ENCODE measurements at regions not wholly inside any gene's neighbourhood (a gene's known extent, or its start where the extent isn't known, plus 50 kb on each side); places are given as distances from the start of the nearest gene placed in this dataset.

DNA sequence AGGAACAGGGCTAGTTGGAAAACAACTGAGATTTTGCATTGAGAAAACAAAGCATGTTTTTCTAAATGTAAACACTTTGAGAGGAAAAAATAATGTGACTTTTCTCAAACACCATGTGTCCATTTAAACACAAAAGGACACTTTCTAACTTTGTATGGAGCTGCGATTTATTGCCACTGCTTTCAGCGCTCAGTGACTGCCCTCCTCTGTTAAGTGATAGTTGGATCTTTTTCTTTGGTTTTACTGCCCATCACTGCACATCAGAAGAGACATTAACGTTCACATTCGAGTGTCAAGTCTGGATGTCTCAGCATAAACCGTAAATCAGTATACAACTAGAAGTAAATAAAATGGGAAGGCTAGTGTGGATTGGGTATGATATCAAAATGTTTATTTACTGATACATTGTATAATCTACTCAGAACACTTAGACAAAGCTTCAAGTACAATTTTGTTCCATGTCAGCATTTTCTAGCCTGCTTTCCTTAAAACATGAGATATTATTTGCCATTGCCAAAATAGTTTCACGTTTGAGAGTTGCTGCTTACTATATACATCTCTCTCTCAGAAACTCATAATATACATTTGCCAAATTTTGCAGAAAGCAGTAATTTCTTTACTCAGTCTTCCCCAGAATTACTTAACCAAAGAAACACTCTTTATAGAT, 237.6 kb downstream of the IKZF2 start:
- DNase-seq (ENCODE audit: low spot score), result no peak
- H3K4me3 ChIP-seq, result no peak overlapping the region
- H3K9me2 ChIP-seq (ENCODE audit: insufficient read depth), result no peaks in the 10 kb centered on the region
- Mint-ChIP-seq H3K4me3 (no peak overlapping the region), H3K9me3 (no peaks in the 10 kb centered on the region), H3K36me3 (ENCODE audit: low read depth) (no peaks in the 10 kb centered on the region), H3K4me1 (peaks cover 27% of the 10 kb centered on the region), H3K27ac (no peak overlapping the region), H3K27me3 (ENCODE audit: insufficient read depth, low read depth, poor library complexity) (peaks cover 4% of the 10 kb centered on the region)
- H3F3A ChIP-seq (replicated peaks; ENCODE audit: low read depth), result no peaks in the 10 kb centered on the region
- H3K27ac ChIP-seq (ENCODE audit: low read depth), result no peak overlapping the region
- no peaks in the 10 kb centered on the region for H3K27me3 ChIP-seq (ENCODE audit: insufficient read depth)
- no peak for ATAC-seq
- H3K79me2 ChIP-seq (replicated peaks; ENCODE audit: insufficient read depth), result no peaks in the 10 kb centered on the region
- peaks cover 10% of the 10 kb centered on the region; the same call in 1 of the 2 replicates for H3K4me1 ChIP-seq (ENCODE audit: insufficient read depth)
- H2AFZ ChIP-seq, result no peak overlapping the region
- no peaks in the 10 kb centered on the region for H3K36me3 ChIP-seq (ENCODE audit: insufficient read depth)
- no peaks in the 10 kb centered on the region for H4K20me1 ChIP-seq (replicated peaks; ENCODE audit: insufficient read depth)
- no peak overlapping the region for H3K4me2 ChIP-seq
- TF ChIP-seq, protein P1, sequence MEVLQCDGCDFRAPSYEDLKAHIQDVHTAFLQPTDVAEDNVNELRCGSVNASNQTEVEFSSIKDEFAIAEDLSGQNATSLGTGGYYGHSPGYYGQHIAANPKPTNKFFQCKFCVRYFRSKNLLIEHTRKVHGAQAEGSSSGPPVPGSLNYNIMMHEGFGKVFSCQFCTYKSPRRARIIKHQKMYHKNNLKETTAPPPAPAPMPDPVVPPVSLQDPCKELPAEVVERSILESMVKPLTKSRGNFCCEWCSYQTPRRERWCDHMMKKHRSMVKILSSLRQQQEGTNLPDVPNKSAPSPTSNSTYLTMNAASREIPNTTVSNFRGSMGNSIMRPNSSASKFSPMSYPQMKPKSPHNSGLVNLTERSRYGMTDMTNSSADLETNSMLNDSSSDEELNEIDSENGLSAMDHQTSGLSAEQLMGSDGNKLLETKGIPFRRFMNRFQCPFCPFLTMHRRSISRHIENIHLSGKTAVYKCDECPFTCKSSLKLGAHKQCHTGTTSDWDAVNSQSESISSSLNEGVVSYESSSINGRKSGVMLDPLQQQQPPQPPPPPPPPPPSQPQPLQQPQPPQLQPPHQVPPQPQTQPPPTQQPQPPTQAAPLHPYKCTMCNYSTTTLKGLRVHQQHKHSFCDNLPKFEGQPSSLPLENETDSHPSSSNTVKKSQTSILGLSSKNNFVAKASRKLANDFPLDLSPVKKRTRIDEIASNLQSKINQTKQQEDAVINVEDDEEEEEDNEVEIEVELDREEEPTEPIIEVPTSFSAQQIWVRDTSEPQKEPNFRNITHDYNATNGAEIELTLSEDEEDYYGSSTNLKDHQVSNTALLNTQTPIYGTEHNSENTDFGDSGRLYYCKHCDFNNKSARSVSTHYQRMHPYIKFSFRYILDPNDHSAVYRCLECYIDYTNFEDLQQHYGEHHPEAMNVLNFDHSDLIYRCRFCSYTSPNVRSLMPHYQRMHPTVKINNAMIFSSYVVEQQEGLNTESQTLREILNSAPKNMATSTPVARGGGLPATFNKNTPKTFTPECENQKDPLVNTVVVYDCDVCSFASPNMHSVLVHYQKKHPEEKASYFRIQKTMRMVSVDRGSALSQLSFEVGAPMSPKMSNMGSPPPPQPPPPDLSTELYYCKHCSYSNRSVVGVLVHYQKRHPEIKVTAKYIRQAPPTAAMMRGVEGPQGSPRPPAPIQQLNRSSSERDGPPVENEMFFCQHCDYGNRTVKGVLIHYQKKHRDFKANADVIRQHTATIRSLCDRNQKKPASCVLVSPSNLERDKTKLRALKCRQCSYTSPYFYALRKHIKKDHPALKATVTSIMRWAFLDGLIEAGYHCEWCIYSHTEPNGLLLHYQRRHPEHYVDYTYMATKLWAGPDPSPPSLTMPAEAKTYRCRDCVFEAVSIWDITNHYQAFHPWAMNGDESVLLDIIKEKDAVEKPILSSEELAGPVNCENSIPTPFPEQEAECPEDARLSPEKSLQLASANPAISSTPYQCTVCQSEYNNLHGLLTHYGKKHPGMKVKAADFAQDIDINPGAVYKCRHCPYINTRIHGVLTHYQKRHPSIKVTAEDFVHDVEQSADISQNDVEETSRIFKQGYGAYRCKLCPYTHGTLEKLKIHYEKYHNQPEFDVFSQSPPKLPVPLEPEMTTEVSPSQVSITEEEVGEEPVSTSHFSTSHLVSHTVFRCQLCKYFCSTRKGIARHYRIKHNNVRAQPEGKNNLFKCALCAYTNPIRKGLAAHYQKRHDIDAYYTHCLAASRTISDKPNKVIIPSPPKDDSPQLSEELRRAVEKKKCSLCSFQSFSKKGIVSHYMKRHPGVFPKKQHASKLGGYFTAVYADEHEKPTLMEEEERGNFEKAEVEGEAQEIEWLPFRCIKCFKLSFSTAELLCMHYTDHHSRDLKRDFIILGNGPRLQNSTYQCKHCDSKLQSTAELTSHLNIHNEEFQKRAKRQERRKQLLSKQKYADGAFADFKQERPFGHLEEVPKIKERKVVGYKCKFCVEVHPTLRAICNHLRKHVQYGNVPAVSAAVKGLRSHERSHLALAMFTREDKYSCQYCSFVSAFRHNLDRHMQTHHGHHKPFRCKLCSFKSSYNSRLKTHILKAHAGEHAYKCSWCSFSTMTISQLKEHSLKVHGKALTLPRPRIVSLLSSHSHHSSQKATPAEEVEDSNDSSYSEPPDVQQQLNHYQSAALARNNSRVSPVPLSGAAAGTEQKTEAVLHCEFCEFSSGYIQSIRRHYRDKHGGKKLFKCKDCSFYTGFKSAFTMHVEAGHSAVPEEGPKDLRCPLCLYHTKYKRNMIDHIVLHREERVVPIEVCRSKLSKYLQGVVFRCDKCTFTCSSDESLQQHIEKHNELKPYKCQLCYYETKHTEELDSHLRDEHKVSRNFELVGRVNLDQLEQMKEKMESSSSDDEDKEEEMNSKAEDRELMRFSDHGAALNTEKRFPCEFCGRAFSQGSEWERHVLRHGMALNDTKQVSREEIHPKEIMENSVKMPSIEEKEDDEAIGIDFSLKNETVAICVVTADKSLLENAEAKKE (CRISPR knock-in tag; IDR thresholded peaks at IDR 0.05), result no peak
- TF ChIP-seq ZNF114 (CRISPR knock-in tag; IDR thresholded peaks at IDR 0.05) (no peak), STAT1 (IDR thresholded peaks at IDR 0.05; ENCODE audit: unreplicated experiment) (no peak), JUNB (IDR thresholded peaks at IDR 0.05; ENCODE audit: unreplicated experiment) (no peak), EZH2phosphoT487 (IDR thresholded peaks at IDR 0.05; ENCODE audit: unreplicated experiment) (no peak), ZNF331 (CRISPR knock-in tag; IDR thresholded peaks at IDR 0.05; ENCODE audit: low read depth) (no peak), EZH2 (IDR thresholded peaks at IDR 0.05; ENCODE audit: low read depth, unreplicated experiment) (no peak)
- TF ChIP-seq, protein P2, sequence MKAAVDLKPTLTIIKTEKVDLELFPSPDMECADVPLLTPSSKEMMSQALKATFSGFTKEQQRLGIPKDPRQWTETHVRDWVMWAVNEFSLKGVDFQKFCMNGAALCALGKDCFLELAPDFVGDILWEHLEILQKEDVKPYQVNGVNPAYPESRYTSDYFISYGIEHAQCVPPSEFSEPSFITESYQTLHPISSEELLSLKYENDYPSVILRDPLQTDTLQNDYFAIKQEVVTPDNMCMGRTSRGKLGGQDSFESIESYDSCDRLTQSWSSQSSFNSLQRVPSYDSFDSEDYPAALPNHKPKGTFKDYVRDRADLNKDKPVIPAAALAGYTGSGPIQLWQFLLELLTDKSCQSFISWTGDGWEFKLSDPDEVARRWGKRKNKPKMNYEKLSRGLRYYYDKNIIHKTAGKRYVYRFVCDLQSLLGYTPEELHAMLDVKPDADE (IDR thresholded peaks at IDR 0.05), result no peak
- TF ChIP-seq, protein P3, sequence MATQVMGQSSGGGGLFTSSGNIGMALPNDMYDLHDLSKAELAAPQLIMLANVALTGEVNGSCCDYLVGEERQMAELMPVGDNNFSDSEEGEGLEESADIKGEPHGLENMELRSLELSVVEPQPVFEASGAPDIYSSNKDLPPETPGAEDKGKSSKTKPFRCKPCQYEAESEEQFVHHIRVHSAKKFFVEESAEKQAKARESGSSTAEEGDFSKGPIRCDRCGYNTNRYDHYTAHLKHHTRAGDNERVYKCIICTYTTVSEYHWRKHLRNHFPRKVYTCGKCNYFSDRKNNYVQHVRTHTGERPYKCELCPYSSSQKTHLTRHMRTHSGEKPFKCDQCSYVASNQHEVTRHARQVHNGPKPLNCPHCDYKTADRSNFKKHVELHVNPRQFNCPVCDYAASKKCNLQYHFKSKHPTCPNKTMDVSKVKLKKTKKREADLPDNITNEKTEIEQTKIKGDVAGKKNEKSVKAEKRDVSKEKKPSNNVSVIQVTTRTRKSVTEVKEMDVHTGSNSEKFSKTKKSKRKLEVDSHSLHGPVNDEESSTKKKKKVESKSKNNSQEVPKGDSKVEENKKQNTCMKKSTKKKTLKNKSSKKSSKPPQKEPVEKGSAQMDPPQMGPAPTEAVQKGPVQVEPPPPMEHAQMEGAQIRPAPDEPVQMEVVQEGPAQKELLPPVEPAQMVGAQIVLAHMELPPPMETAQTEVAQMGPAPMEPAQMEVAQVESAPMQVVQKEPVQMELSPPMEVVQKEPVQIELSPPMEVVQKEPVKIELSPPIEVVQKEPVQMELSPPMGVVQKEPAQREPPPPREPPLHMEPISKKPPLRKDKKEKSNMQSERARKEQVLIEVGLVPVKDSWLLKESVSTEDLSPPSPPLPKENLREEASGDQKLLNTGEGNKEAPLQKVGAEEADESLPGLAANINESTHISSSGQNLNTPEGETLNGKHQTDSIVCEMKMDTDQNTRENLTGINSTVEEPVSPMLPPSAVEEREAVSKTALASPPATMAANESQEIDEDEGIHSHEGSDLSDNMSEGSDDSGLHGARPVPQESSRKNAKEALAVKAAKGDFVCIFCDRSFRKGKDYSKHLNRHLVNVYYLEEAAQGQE (IDR thresholded peaks at IDR 0.05; ENCODE audit: unreplicated experiment), result no peak
- TF ChIP-seq, protein P4, sequence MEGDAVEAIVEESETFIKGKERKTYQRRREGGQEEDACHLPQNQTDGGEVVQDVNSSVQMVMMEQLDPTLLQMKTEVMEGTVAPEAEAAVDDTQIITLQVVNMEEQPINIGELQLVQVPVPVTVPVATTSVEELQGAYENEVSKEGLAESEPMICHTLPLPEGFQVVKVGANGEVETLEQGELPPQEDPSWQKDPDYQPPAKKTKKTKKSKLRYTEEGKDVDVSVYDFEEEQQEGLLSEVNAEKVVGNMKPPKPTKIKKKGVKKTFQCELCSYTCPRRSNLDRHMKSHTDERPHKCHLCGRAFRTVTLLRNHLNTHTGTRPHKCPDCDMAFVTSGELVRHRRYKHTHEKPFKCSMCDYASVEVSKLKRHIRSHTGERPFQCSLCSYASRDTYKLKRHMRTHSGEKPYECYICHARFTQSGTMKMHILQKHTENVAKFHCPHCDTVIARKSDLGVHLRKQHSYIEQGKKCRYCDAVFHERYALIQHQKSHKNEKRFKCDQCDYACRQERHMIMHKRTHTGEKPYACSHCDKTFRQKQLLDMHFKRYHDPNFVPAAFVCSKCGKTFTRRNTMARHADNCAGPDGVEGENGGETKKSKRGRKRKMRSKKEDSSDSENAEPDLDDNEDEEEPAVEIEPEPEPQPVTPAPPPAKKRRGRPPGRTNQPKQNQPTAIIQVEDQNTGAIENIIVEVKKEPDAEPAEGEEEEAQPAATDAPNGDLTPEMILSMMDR (conservative IDR thresholded peaks at IDR 0.05; ENCODE audit: low read depth in 2 of 2), result no peak

Data from GM23338 (cell line).